ENCODE measurements at regions not wholly inside any gene's neighbourhood (a gene's known extent, or its start where the extent isn't known, plus 50 kb on each side); places are given as distances from the start of the nearest gene placed in this dataset.
A peak's percentile ranks its signal among the peaks of the same experiment; 100 is the strongest.

GRCh38 chr4:129335276-129335675 lies 239.3 kb downstream of the C4orf33 start:
- H3K4me3 ChIP-seq (ENCODE audit: low read length in 2 of 2): no peak overlapping the region
- H3K27me3 ChIP-seq (ENCODE audit: control insufficient read depth in 2 of 2, insufficient read depth in 1 of 2, low read length in 1 of 2): no peaks in the 10 kb centered on the region
- no peaks in the 10 kb centered on the region for H3K36me3 ChIP-seq (ENCODE audit: control insufficient read depth in 2 of 2, insufficient read depth in 2 of 2, low read length in 1 of 2)
- H3K4me1 ChIP-seq (ENCODE audit: control insufficient read depth in 2 of 2, insufficient read depth in 2 of 2, low read length in 2 of 2): no peaks in the 10 kb centered on the region
- no peaks in the 10 kb centered on the region for H3K9me3 ChIP-seq (ENCODE audit: control insufficient read depth in 2 of 2, insufficient read depth in 1 of 2, low read length in 1 of 2)
- no peak overlapping the region for H3K27ac ChIP-seq (ENCODE audit: low read depth in 1 of 2, low read length in 1 of 2)
- WGBS: 96% methylated on average over 7 of the region's 7 CpGs
- DNase-seq (ENCODE audit: low read depth in 6 of 9, low spot score in 9 of 9): no peak

- DNase-seq (ENCODE audit: low read depth in 6 of 9, low spot score in 9 of 9): no peak
- Histone ChIP-seq H3K27me3 (ENCODE audit: control insufficient read depth in 2 of 2, insufficient read depth in 1 of 2, low read length in 1 of 2) (no peaks in the 10 kb centered on the region), H3K36me3 (ENCODE audit: control insufficient read depth in 2 of 2, insufficient read depth in 2 of 2, low read length in 1 of 2) (no peaks in the 10 kb centered on the region), H3K4me3 (ENCODE audit: low read length in 2 of 2) (no peak overlapping the region), H3K9me3 (ENCODE audit: control insufficient read depth in 2 of 2, insufficient read depth in 1 of 2, low read length in 1 of 2) (no peaks in the 10 kb centered on the region), H3K27ac (ENCODE audit: low read depth in 1 of 2, low read length in 1 of 2) (no peak overlapping the region), H3K4me1 (ENCODE audit: control insufficient read depth in 2 of 2, insufficient read depth in 2 of 2, low read length in 2 of 2) (no peaks in the 10 kb centered on the region)
- 73% methylated on average over 5 of the region's 5 CpGs for WGBS
Measured at GRCh38 chr4:129335818-129336217, 239.9 kb downstream of the C4orf33 start.

- Histone ChIP-seq H3K27me3 (ENCODE audit: control insufficient read depth in 2 of 2, insufficient read depth in 1 of 2, low read length in 1 of 2) (no peaks in the 10 kb centered on the region), H3K9me3 (ENCODE audit: control insufficient read depth in 2 of 2, insufficient read depth in 1 of 2, low read length in 1 of 2) (no peaks in the 10 kb centered on the region), H3K36me3 (ENCODE audit: control insufficient read depth in 2 of 2, insufficient read depth in 2 of 2, low read length in 1 of 2) (no peaks in the 10 kb centered on the region), H3K4me1 (ENCODE audit: control insufficient read depth in 2 of 2, insufficient read depth in 2 of 2, low read length in 2 of 2) (no peaks in the 10 kb centered on the region), H3K27ac (ENCODE audit: low read depth in 1 of 2, low read length in 1 of 2) (no peak overlapping the region), H3K4me3 (ENCODE audit: low read length in 2 of 2) (no peak overlapping the region)
- no peak for DNase-seq (ENCODE audit: low read depth in 6 of 9, low spot score in 9 of 9)
- WGBS: 81% methylated on average over 4 of the region's 4 CpGs
Measured at GRCh38 chr4:129336457-129337227, 240.7 kb downstream of the C4orf33 start.

GRCh38 chr4:129337228-129337620 lies 241.3 kb downstream of the C4orf33 start:
- no peak overlapping the region for H3K27ac ChIP-seq (ENCODE audit: low read depth in 1 of 2, low read length in 1 of 2)
- no peaks in the 10 kb centered on the region for H3K36me3 ChIP-seq (ENCODE audit: control insufficient read depth in 2 of 2, insufficient read depth in 2 of 2, low read length in 1 of 2)
- no peaks in the 10 kb centered on the region for H3K27me3 ChIP-seq (ENCODE audit: control insufficient read depth in 2 of 2, insufficient read depth in 1 of 2, low read length in 1 of 2)
- 93% methylated on average over 4 of the region's 4 CpGs for whole genome bisulfite sequencing
- no peaks in the 10 kb centered on the region for H3K9me3 ChIP-seq (ENCODE audit: control insufficient read depth in 2 of 2, insufficient read depth in 1 of 2, low read length in 1 of 2)
- no peak for DNase-seq (ENCODE audit: low read depth in 6 of 9, low spot score in 9 of 9)
- H3K4me1 ChIP-seq (ENCODE audit: control insufficient read depth in 2 of 2, insufficient read depth in 2 of 2, low read length in 2 of 2): no peaks in the 10 kb centered on the region
- H3K4me3 ChIP-seq (ENCODE audit: low read length in 2 of 2): no peak overlapping the region

- DNase-seq (ENCODE audit: low read depth in 6 of 9, low spot score in 9 of 9): no peak
- H3K27ac ChIP-seq (ENCODE audit: low read depth in 1 of 2, low read length in 1 of 2): no peak overlapping the region
- no peaks in the 10 kb centered on the region for H3K36me3 ChIP-seq (ENCODE audit: control insufficient read depth in 2 of 2, insufficient read depth in 2 of 2, low read length in 1 of 2)
- no peaks in the 10 kb centered on the region for H3K27me3 ChIP-seq (ENCODE audit: control insufficient read depth in 2 of 2, insufficient read depth in 1 of 2, low read length in 1 of 2)
- WGBS: 66% methylated on average over 5 of the region's 5 CpGs
- no peaks in the 10 kb centered on the region for H3K4me1 ChIP-seq (ENCODE audit: control insufficient read depth in 2 of 2, insufficient read depth in 2 of 2, low read length in 2 of 2)
- H3K4me3 ChIP-seq (ENCODE audit: low read length in 2 of 2): no peak overlapping the region
- H3K9me3 ChIP-seq (ENCODE audit: control insufficient read depth in 2 of 2, insufficient read depth in 1 of 2, low read length in 1 of 2): no peaks in the 10 kb centered on the region
Measured at GRCh38 chr4:129342819-129343408, 247.0 kb downstream of the C4orf33 start.

- Histone ChIP-seq H3K36me3 (ENCODE audit: control insufficient read depth in 2 of 2, insufficient read depth in 2 of 2, low read length in 1 of 2) (no peaks in the 10 kb centered on the region), H3K9me3 (ENCODE audit: control insufficient read depth in 2 of 2, insufficient read depth in 1 of 2, low read length in 1 of 2) (no peaks in the 10 kb centered on the region), H3K4me3 (ENCODE audit: low read length in 2 of 2) (no peak overlapping the region), H3K27ac (ENCODE audit: low read depth in 1 of 2, low read length in 1 of 2) (no peak overlapping the region), H3K27me3 (ENCODE audit: control insufficient read depth in 2 of 2, insufficient read depth in 1 of 2, low read length in 1 of 2) (no peaks in the 10 kb centered on the region), H3K4me1 (ENCODE audit: control insufficient read depth in 2 of 2, insufficient read depth in 2 of 2, low read length in 2 of 2) (no peaks in the 10 kb centered on the region)
- WGBS: 47% methylated on average over 11 of the region's 11 CpGs
- peak in 2 of 9 donors; percentile 20 to 47 for DNase-seq (ENCODE audit: low read depth in 6 of 9, low spot score in 9 of 9)
Measured at GRCh38 chr4:129344058-129344457, 248.1 kb downstream of the C4orf33 start.

- Histone ChIP-seq H3K4me3 (ENCODE audit: low read length in 2 of 2) (no peak overlapping the region), H3K9me3 (ENCODE audit: control insufficient read depth in 2 of 2, insufficient read depth in 1 of 2, low read length in 1 of 2) (no peaks in the 10 kb centered on the region), H3K27me3 (ENCODE audit: control insufficient read depth in 2 of 2, insufficient read depth in 1 of 2, low read length in 1 of 2) (no peaks in the 10 kb centered on the region), H3K27ac (ENCODE audit: low read depth in 1 of 2, low read length in 1 of 2) (no peak overlapping the region), H3K4me1 (ENCODE audit: control insufficient read depth in 2 of 2, insufficient read depth in 2 of 2, low read length in 2 of 2) (no peaks in the 10 kb centered on the region), H3K36me3 (ENCODE audit: control insufficient read depth in 2 of 2, insufficient read depth in 2 of 2, low read length in 1 of 2) (no peaks in the 10 kb centered on the region)
- no peak for DNase-seq (ENCODE audit: low read depth in 6 of 9, low spot score in 9 of 9)
- WGBS: 96% methylated on average over 4 of the region's 4 CpGs
Measured at GRCh38 chr4:129345609-129346008, 249.7 kb downstream of the C4orf33 start.

- no peak overlapping the region for H3K4me3 ChIP-seq (ENCODE audit: low read length in 2 of 2)
- 82% methylated on average over 5 of the region's 5 CpGs for WGBS
- DNase-seq (ENCODE audit: low read depth in 6 of 9, low spot score in 9 of 9): no peak
Measured at GRCh38 chr4:129346036-129346435, 250.1 kb downstream of the C4orf33 start.

GRCh38 chr4:129346734-129347133 lies 250.8 kb downstream of the C4orf33 start:
- no peaks in the 10 kb centered on the region for H3K9me3 ChIP-seq (ENCODE audit: control insufficient read depth in 2 of 2, insufficient read depth in 1 of 2, low read length in 1 of 2)
- 76% methylated on average over 3 of the region's 3 CpGs for WGBS

More at GRCh38 chr4:129346036-129346435, 250.1 kb downstream of the C4orf33 start:
- H3K9me3 ChIP-seq (ENCODE audit: control insufficient read depth in 2 of 2, insufficient read depth in 1 of 2, low read length in 1 of 2): no peaks in the 10 kb centered on the region
- H3K27me3 ChIP-seq (ENCODE audit: control insufficient read depth in 2 of 2, insufficient read depth in 1 of 2, low read length in 1 of 2): no peaks in the 10 kb centered on the region
- H3K27ac ChIP-seq (ENCODE audit: low read depth in 1 of 2, low read length in 1 of 2): no peak overlapping the region
- no peaks in the 10 kb centered on the region for H3K4me1 ChIP-seq (ENCODE audit: control insufficient read depth in 2 of 2, insufficient read depth in 2 of 2, low read length in 2 of 2)
- H3K36me3 ChIP-seq (ENCODE audit: control insufficient read depth in 2 of 2, insufficient read depth in 2 of 2, low read length in 1 of 2): no peaks in the 10 kb centered on the region

More at GRCh38 chr4:129346734-129347133, 250.8 kb downstream of the C4orf33 start:
- H3K4me1 ChIP-seq (ENCODE audit: control insufficient read depth in 2 of 2, insufficient read depth in 2 of 2, low read length in 2 of 2): no peaks in the 10 kb centered on the region
- H3K27me3 ChIP-seq (ENCODE audit: control insufficient read depth in 2 of 2, insufficient read depth in 1 of 2, low read length in 1 of 2): no peaks in the 10 kb centered on the region
- H3K27ac ChIP-seq (ENCODE audit: low read depth in 1 of 2, low read length in 1 of 2): no peak overlapping the region
- DNase-seq (ENCODE audit: low read depth in 6 of 9, low spot score in 9 of 9): no peak
- no peaks in the 10 kb centered on the region for H3K36me3 ChIP-seq (ENCODE audit: control insufficient read depth in 2 of 2, insufficient read depth in 2 of 2, low read length in 1 of 2)
- H3K4me3 ChIP-seq (ENCODE audit: low read length in 2 of 2): no peak overlapping the region
